GM12875 (cell line): ENCODE measurements at regions not wholly inside any gene's neighbourhood (a gene's known extent, or its start where the extent isn't known, plus 50 kb on each side); places are given as distances from the start of the nearest gene placed in this dataset.

ENCODE experiments used
- H3K4me3 ChIP-seq: one replicate; pipeline ENCODE4 v1.5.1; 2011; ENCODE audit warnings: low read depth, low read length, control low read depth
- TF ChIP-seq, protein P1 (sequence below): IDR thresholded peaks from 2 replicates; pipeline ENCODE4 v1.5.1; 2011; ENCODE audit warnings: low read depth, mild to moderate bottlenecking, control low read depth, inconsistent platforms, low read length, moderate library complexity, borderline replicate concordance; ENCODE audit not compliant: insufficient read depth

DNA sequence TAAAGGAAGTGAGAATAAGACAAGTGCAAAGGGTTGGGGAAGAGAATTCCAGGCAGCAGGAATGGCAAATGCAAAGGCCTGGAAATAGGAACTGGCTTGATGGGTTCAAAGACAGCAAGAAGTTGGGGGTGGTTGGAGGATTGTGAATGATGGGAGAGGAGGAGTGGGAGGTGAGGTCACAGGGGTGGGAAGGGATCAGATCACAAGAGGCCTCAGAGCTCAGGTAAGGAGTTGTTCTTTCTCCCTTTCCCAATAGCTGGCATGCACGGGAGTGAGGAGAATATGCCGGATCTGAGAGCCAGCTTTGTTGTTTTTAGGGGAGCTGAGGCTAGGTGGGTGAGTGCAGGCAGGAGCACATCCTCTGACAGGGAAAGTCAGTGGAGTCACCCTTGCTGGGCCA lies 94.0 kb upstream of the RAB3GAP2 start:
- no peak overlapping the region for H3K4me3 ChIP-seq
- TF ChIP-seq, protein P1, sequence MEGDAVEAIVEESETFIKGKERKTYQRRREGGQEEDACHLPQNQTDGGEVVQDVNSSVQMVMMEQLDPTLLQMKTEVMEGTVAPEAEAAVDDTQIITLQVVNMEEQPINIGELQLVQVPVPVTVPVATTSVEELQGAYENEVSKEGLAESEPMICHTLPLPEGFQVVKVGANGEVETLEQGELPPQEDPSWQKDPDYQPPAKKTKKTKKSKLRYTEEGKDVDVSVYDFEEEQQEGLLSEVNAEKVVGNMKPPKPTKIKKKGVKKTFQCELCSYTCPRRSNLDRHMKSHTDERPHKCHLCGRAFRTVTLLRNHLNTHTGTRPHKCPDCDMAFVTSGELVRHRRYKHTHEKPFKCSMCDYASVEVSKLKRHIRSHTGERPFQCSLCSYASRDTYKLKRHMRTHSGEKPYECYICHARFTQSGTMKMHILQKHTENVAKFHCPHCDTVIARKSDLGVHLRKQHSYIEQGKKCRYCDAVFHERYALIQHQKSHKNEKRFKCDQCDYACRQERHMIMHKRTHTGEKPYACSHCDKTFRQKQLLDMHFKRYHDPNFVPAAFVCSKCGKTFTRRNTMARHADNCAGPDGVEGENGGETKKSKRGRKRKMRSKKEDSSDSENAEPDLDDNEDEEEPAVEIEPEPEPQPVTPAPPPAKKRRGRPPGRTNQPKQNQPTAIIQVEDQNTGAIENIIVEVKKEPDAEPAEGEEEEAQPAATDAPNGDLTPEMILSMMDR, result no peak

DNA sequence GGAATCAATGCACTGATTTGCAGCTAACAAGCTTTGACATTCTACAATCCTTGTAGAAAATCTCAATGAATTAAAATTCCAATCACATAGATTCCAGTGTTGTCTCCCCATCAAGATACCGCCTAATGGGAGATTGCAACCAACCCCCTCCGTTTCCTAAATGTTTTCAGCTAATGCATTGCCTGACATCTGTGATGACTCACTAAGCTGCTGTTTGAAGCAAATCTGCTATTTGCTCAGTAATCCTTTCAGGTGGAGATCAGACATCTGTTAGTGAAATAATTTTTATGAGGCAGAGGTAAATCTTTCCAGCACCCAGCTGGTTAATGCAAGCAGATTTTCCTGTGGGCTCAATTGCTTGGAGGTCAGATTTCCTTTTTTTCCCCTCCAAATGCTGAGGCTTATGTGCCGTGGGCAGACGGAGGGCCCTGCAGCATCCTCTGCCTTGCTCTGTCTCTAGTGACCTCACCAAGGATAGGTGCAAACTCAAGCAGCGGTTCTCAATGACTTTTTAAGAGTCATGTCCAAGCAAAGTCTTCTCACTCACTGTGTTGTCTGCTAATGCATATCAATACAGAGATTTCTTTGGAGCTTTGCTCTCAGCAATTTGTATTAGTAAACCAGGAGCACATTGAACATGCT lies 91.1 kb upstream of the RAB3GAP2 start:
- TF ChIP-seq, protein P1, result no peak
- H3K4me3 ChIP-seq, result no peak overlapping the region

DNA sequence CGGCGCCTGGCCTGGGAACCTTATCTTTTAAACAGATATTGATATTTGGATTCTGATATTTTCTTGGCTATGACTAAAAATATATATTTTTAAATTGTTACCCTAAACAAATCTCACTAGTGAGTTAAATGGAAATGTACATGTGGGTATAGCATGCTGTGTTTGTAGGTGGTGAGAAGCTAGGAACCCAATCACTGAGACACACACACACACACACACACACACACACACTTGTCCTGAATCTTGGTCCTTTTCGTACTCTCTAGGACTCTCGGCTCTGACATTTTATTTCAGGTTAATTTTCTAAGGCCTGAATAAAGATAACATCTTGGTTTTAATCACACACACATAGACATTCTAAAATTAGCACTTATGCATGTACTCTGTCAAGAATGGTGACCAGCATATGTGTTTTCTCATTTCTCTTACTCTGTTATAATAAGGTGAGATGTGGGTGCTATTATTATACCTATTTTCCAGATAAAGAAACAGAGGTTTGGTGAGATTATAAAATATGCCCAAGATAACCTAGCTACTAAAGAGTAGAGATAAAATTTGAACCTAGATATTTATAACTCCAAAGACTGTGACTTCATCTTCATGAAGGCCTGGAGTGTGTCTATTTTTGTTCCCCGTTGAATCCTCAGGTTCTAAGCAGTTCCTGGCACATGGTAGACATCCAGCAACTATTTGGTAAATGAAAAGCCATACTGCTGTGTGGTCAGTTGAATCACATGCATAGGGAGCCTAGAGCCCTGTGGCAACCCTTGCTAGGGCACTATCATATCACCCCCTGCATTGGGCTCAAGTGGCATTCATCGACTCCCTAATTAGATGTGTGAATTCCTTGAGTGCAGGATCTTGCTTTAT lies 85.0 kb upstream of the RAB3GAP2 start:
- H3K4me3 ChIP-seq, result no peak overlapping the region
- TF ChIP-seq, protein P1, result no peak

DNA sequence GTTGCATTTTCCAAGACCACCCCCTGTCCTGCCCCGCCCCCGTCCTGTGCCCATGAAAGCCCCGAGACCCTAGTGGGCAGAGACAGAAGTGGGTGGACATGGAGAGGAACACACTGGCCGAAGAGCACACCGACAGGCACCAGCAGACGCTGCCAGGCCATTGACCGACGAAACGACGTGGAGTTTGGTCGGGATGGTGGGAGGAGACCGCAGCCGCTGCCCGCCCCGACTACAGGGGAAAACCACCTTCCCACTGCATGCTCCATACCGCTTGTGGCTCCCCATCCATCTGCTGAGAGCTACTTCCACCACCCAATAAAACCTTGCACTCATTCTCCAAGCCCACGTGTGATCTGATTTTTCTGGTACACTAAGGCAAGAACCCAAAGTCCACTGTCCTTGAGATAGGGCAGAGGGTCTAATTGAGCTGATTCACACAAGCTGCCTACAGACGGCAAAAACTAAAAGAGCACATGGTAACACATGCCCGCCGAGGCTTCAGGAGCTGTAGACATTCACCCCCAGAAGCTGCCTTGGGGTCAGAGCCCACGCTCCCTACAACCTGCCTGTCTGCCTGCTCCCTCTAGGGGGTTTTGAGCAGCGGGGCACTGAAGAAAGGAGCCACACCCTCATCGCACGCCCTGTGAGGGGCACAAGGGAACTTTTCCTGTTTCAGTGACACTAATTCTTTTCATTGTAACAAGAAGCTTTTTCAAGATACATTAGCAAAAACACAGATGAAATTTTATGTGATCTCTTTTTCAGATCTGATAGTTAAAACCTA lies 81.2 kb upstream of the RAB3GAP2 start:
- H3K4me3 ChIP-seq, result no peak overlapping the region
- TF ChIP-seq, protein P1, result peak; percentile 17; the same call in 1 of the 2 replicates

DNA sequence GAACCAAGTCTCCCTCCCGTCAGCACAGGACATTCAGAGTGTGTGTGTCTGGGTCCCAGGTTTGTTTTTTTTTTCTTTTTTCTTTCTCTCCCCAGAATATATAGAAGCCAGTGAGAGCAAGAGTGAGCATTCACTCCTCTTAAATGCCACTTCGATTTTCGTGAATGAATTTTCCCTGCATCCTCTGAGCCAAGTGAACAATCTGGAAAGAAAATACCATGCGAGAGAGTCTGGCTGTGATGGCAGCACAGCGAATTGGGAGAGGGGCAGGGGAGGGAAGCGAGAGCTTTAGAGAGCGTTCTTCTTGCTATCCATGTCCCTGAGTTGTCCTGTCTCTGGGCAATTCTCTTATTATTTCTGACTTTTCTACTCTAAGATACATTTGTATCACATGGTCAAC lies 76.0 kb upstream of the RAB3GAP2 start:
- TF ChIP-seq, protein P1, result no peak
- no peak overlapping the region for H3K4me3 ChIP-seq

DNA sequence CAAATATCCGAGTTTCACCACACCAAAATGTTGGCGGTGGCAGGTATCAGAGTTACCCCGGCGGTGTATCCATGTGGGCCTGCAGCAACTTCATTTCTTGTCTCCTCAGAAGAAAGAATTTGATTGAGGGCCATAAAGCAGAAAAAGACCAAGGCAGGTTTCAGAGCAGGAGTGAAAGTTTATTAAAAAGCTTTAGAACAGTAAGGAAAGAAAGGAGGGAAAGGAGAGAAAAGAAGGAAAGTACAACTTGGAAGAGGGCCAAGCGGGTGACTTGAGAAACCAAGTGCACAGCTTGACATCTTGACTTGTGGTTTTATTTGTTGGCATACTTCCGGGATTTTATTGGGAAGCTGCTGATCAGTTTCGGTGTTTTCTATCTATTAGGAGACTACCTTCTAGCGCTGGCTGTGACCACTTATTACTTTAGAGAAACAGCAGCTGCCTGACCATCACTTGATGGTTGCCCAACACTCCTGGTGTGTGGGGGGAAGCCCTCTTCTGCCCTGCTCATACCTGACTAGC lies 75.5 kb upstream of the RAB3GAP2 start:
- no peak overlapping the region for H3K4me3 ChIP-seq

More for the DNA sequence above, 75.5 kb upstream of the RAB3GAP2 start:
- TF ChIP-seq, protein P1, result no peak
